ENCODE measurements at regions not wholly inside any gene's neighbourhood (a gene's known extent, or its start where the extent isn't known, plus 50 kb on each side); places are given as distances from the start of the nearest gene placed in this dataset.

- TF ChIP-seq CTCF (IDR thresholded peaks at IDR 0.05): no peak
- no peak for TF ChIP-seq EP300 (IDR thresholded peaks at IDR 0.05)
- no peak for TF ChIP-seq POLR2A (IDR thresholded peaks at IDR 0.05)
- WGBS, 3 donors: 44 to 68% (median 49%) methylated on average over 1 of the region's 1 CpG
- no peak for DNase-seq
Observed at GRCh38 chr17:53907435-53907834, 84.7 kb downstream of the KIF2B start.

DNA sequence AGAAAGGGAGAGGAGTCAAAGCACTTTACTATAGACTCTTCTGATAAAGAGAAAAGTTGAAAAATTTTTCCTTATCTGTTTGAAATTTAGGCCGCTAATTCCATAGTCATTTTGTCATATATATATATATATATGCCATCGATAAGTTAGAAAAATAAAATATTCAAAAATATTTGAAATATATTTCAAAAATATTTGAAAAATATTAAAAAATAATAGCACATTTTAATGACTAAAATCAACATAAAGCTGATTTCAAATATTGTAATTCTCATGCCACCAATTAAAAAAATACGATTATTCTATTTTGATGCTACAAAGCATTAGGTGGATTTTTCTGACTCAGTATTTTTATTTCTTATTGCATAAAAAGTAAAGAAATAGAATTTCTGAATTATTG lies 87.1 kb downstream of the KIF2B start:
- Histone ChIP-seq H3K27ac (no peak overlapping the region), H3K27me3 (no peaks in the 10 kb centered on the region), H3K4me1 (ENCODE audit: insufficient read depth) (no peaks in the 10 kb centered on the region), H3K4me3 (no peak overlapping the region), H3K36me3 (no peaks in the 10 kb centered on the region), H3K9me3 (no peaks in the 10 kb centered on the region)
- TF ChIP-seq EP300 (IDR thresholded peaks at IDR 0.05): no peak
- TF ChIP-seq CTCF (IDR thresholded peaks at IDR 0.05): no peak
- no peak for TF ChIP-seq POLR2A (IDR thresholded peaks at IDR 0.05)
- intact Hi-C loops (cut with DNase I): no loop called here
- no peak for DNase-seq
- WGBS, 3 donors: 91 to 94% (median 92%) methylated on average over 3 of the region's 3 CpGs

More at GRCh38 chr17:53907435-53907834, 84.7 kb downstream of the KIF2B start:
- intact Hi-C loops (cut with DNase I): no loop called here
- no peaks in the 10 kb centered on the region for H3K27me3 ChIP-seq
- H3K9me3 ChIP-seq: no peaks in the 10 kb centered on the region
- H3K4me3 ChIP-seq: no peak overlapping the region
- no peak overlapping the region for H3K27ac ChIP-seq
- no peaks in the 10 kb centered on the region for H3K4me1 ChIP-seq (ENCODE audit: insufficient read depth)
- no peaks in the 10 kb centered on the region for H3K36me3 ChIP-seq

GRCh38 chr17:53912117-53912516 lies 89.4 kb downstream of the KIF2B start:
- Histone ChIP-seq H3K9me3 (no peaks in the 10 kb centered on the region), H3K27me3 (no peaks in the 10 kb centered on the region), H3K4me3 (no peak overlapping the region), H3K4me1 (ENCODE audit: insufficient read depth) (no peaks in the 10 kb centered on the region), H3K27ac (no peak overlapping the region), H3K36me3 (no peaks in the 10 kb centered on the region)
- no peak for TF ChIP-seq EP300 (IDR thresholded peaks at IDR 0.05)
- no peak for TF ChIP-seq CTCF (IDR thresholded peaks at IDR 0.05)
- no peak for TF ChIP-seq POLR2A (IDR thresholded peaks at IDR 0.05)
- 55 to 66% (median 56%) methylated on average over 1 of the region's 1 CpG for WGBS, 3 donors
- intact Hi-C loops (cut with DNase I): no loop called here
- no peak for DNase-seq

GRCh38 chr17:53919356-53919755 lies 96.6 kb downstream of the KIF2B start:
- Histone ChIP-seq H3K4me1 (ENCODE audit: insufficient read depth) (no peaks in the 10 kb centered on the region), H3K27me3 (no peaks in the 10 kb centered on the region), H3K4me3 (no peak overlapping the region), H3K36me3 (no peaks in the 10 kb centered on the region), H3K9me3 (no peaks in the 10 kb centered on the region), H3K27ac (no peak overlapping the region)
- intact Hi-C loops (cut with DNase I): no loop called here
- TF ChIP-seq CTCF (IDR thresholded peaks at IDR 0.05) (no peak), POLR2A (IDR thresholded peaks at IDR 0.05) (no peak), EP300 (IDR thresholded peaks at IDR 0.05) (no peak)
- DNase-seq: no peak
- WGBS, 3 donors: 46 to 59% (median 48%) methylated on average over 1 of the region's 1 CpG
